H9 (cell line): ENCODE measurements at regions not wholly inside any gene's neighbourhood (a gene's known extent, or its start where the extent isn't known, plus 50 kb on each side); places are given as distances from the start of the nearest gene placed in this dataset.

Experiments used
- DNase-seq: peaks from one replicate; pipeline ENCODE4 v3.0.0-alpha.2; 2017
- H2AFZ ChIP-seq: one replicate; pipeline ENCODE4 v1.6.1; 2013; ENCODE audit warnings: mild to moderate bottlenecking, low read length, control low read depth, moderate library complexity
- H2AK5ac ChIP-seq: 2 replicates; pipeline ENCODE4 v1.6.1; 2013; ENCODE audit warnings: low read length, control low read depth, mixed read lengths; ENCODE audit not compliant: insufficient read length
- H2BK120ac ChIP-seq: one replicate; pipeline ENCODE4 v1.6.1; 2013; ENCODE audit warnings: low read depth, mild to moderate bottlenecking, low read length, control low read depth, inconsistent platforms; ENCODE audit not compliant: poor library complexity, severe bottlenecking
- H2BK12ac ChIP-seq: 2 replicates; pipeline ENCODE4 v1.6.1; 2013; ENCODE audit warnings: low read length, control low read depth, mixed read lengths, low read depth; ENCODE audit not compliant: insufficient read length
- H2BK15ac ChIP-seq: 2 replicates; pipeline ENCODE4 v1.6.1; 2013; ENCODE audit warnings: low read depth, low read length, control low read depth
- H2BK20ac ChIP-seq: one replicate; pipeline ENCODE4 v1.6.1; 2013; ENCODE audit warnings: low read depth, mild to moderate bottlenecking, low read length, control low read depth, inconsistent platforms; ENCODE audit not compliant: poor library complexity, severe bottlenecking
- H2BK5ac ChIP-seq: 2 replicates; pipeline ENCODE4 v1.6.1; 2013; ENCODE audit warnings: low read length, control low read depth, mixed read lengths; ENCODE audit not compliant: insufficient read length
- H3K14ac ChIP-seq: 2 replicates; pipeline ENCODE4 v1.6.1; 2013; ENCODE audit warnings: low read length, control low read depth; ENCODE audit not compliant: insufficient read depth
- H3K18ac ChIP-seq: 2 replicates; pipeline ENCODE4 v1.6.1; 2013; ENCODE audit warnings: low read depth, mild to moderate bottlenecking, mixed read lengths, low read length, control low read depth; ENCODE audit not compliant: insufficient read length
- H3K23ac ChIP-seq: 2 replicates; pipeline ENCODE4 v1.6.1; 2013; ENCODE audit warnings: low read length, control low read depth, mixed read lengths, low read depth; ENCODE audit not compliant: insufficient read length
- H3K23me2 ChIP-seq: 2 replicates; pipeline ENCODE4 v1.6.1; 2013; ENCODE audit warnings: low read depth, mild to moderate bottlenecking, mixed read lengths, low read length, control low read depth; ENCODE audit not compliant: insufficient read length, poor library complexity, severe bottlenecking
- H3K27ac ChIP-seq: 2 replicates; pipeline ENCODE4 v1.5.1; 2013; ENCODE audit warnings: low read length, control low read depth, mixed read lengths, low read depth; ENCODE audit not compliant: insufficient read length
- H3K27me3 ChIP-seq: 2 replicates; pipeline ENCODE4 v1.6.1; 2013; ENCODE audit warnings: low read length, control low read depth, inconsistent platforms; ENCODE audit not compliant: insufficient read depth
- H3K4ac ChIP-seq: 2 replicates; pipeline ENCODE4 v1.6.1; 2013; ENCODE audit warnings: low read depth, mild to moderate bottlenecking, control low read depth, inconsistent platforms, low read length, moderate library complexity
- H3K4me1 ChIP-seq: 2 replicates; pipeline ENCODE4 v1.6.1; 2013; ENCODE audit warnings: low read length, control low read depth, inconsistent platforms; ENCODE audit not compliant: insufficient read depth
- H3K4me2 ChIP-seq: 2 replicates; pipeline ENCODE4 v1.6.1; 2013; ENCODE audit warnings: low read length, control low read depth, mixed read lengths; ENCODE audit not compliant: insufficient read length, insufficient read depth
- H3K56ac ChIP-seq: 2 replicates; pipeline ENCODE4 v1.6.1; 2013; ENCODE audit warnings: low read depth, mild to moderate bottlenecking, mixed read lengths, low read length, control low read depth; ENCODE audit not compliant: insufficient read length
- H3K79me1 ChIP-seq: 2 replicates; pipeline ENCODE4 v1.6.1; 2013; ENCODE audit warnings: low read depth, mild to moderate bottlenecking, moderate library complexity, low read length, control low read depth, inconsistent platforms; ENCODE audit not compliant: insufficient read depth, poor library complexity, severe bottlenecking
- H3K79me2 ChIP-seq: 2 replicates; pipeline ENCODE4 v1.6.1; 2013; ENCODE audit warnings: low read length, control low read depth, inconsistent platforms; ENCODE audit not compliant: insufficient read depth
- H3K9ac ChIP-seq: 2 replicates; pipeline ENCODE4 v1.6.1; 2013; ENCODE audit warnings: low read length, control low read depth, mixed read lengths; ENCODE audit not compliant: insufficient read length; ENCODE audit errors: extremely low read depth
- H3K9me3 ChIP-seq: one replicate; pipeline ENCODE4 v1.6.1; 2013; ENCODE audit warnings: low read depth, low read length, inconsistent platforms; ENCODE audit not compliant: control insufficient read depth
- H3T11ph ChIP-seq: one replicate; pipeline ENCODE4 v1.6.1; 2013; ENCODE audit warnings: mild to moderate bottlenecking, low read length, control low read depth, inconsistent platforms
- H4K20me1 ChIP-seq: one replicate; pipeline ENCODE4 v1.6.1; 2013; ENCODE audit not compliant: control insufficient read depth, insufficient read length, insufficient read depth
- H4K5ac ChIP-seq: 2 replicates; pipeline ENCODE4 v1.6.1; 2013; ENCODE audit warnings: low read depth, mild to moderate bottlenecking, mixed read lengths, low read length, control low read depth; ENCODE audit not compliant: insufficient read length
- H4K8ac ChIP-seq: replicated peaks from 2 replicates; pipeline ENCODE4 v1.6.1; 2013; ENCODE audit warnings: low read length, control low read depth, mixed read lengths, low read depth; ENCODE audit not compliant: insufficient read length
- H4K91ac ChIP-seq: 2 replicates; pipeline ENCODE4 v1.6.1; 2013; ENCODE audit warnings: low read depth, mild to moderate bottlenecking, moderate library complexity, mixed read lengths, low read length, control low read depth; ENCODE audit not compliant: insufficient read length
- H3K27ac Mint-ChIP-seq, 3 experiments: 2 replicates in 2 of 3; 3 replicates in 1 of 3; pipeline ENCODE4 v1.8.0; 2020 to 2021; ENCODE audit warnings: mixed read lengths in 3 of 3, mild to moderate bottlenecking in 1 of 3, moderate library complexity in 1 of 3
- H3K27me3 Mint-ChIP-seq: 2 replicates; pipeline ENCODE4 v1.8.0; 2021; ENCODE audit warnings: low read depth, mild to moderate bottlenecking, moderate library complexity, mixed read lengths
- H3K36me3 Mint-ChIP-seq, 3 experiments: 2 replicates in 2 of 3; 3 replicates in 1 of 3; pipeline ENCODE4 v1.8.0; 2020 to 2021; ENCODE audit warnings: low read depth in 3 of 3, mixed read lengths in 3 of 3; ENCODE audit not compliant: insufficient read depth in 1 of 3
- H3K4me1 Mint-ChIP-seq, 2 experiments: 2 replicates each; pipeline ENCODE4 v1.8.0; 2020; ENCODE audit warnings: mixed read lengths in 2 of 2
- H3K4me3 Mint-ChIP-seq, 2 experiments: 2 replicates in 1 of 2; 3 replicates in 1 of 2; pipeline ENCODE4 v1.8.0; 2020 to 2021; ENCODE audit warnings: mild to moderate bottlenecking in 2 of 2, mixed read lengths in 2 of 2, moderate library complexity in 1 of 2
- H3K9me3 Mint-ChIP-seq, 2 experiments: 2 replicates in 1 of 2; 3 replicates in 1 of 2; pipeline ENCODE4 v1.8.0; 2020; ENCODE audit warnings: mild to moderate bottlenecking in 2 of 2, mixed read lengths in 2 of 2, moderate library complexity in 1 of 2
- TF ChIP-seq, protein P1 (sequence below): fragments of 200-600 bp; sonication (generic); conservative IDR thresholded peaks from 3 replicates; pipeline ENCODE4 v1.8.0; 2021; ENCODE audit warnings: antibody characterized with exemption, mild to moderate bottlenecking

GRCh38 chr7:113816639-113817038 is 102.2 kb downstream of the PPP1R3A start:
- no peaks in the 10 kb centered on the region for H3K23me2 ChIP-seq
- Mint-ChIP-seq H3K36me3 (no peaks in the 10 kb centered on the region), H3K4me3 (no peak overlapping the region), H3K4me1 (no peaks in the 10 kb centered on the region), H3K9me3 (no peaks in the 10 kb centered on the region), H3K27me3 (no peaks in the 10 kb centered on the region), H3K27ac (no peak overlapping the region)
- no peak overlapping the region for H4K91ac ChIP-seq
- no peak overlapping the region for H2AK5ac ChIP-seq
- H3K79me1 ChIP-seq = no peaks in the 10 kb centered on the region
- no peak overlapping the region for H3K23ac ChIP-seq
- no peak overlapping the region for H3K9ac ChIP-seq
- H3K14ac ChIP-seq = no peak overlapping the region
- H3K18ac ChIP-seq = no peak overlapping the region
- no peaks in the 10 kb centered on the region for H3K9me3 ChIP-seq
- TF ChIP-seq, protein P1, sequence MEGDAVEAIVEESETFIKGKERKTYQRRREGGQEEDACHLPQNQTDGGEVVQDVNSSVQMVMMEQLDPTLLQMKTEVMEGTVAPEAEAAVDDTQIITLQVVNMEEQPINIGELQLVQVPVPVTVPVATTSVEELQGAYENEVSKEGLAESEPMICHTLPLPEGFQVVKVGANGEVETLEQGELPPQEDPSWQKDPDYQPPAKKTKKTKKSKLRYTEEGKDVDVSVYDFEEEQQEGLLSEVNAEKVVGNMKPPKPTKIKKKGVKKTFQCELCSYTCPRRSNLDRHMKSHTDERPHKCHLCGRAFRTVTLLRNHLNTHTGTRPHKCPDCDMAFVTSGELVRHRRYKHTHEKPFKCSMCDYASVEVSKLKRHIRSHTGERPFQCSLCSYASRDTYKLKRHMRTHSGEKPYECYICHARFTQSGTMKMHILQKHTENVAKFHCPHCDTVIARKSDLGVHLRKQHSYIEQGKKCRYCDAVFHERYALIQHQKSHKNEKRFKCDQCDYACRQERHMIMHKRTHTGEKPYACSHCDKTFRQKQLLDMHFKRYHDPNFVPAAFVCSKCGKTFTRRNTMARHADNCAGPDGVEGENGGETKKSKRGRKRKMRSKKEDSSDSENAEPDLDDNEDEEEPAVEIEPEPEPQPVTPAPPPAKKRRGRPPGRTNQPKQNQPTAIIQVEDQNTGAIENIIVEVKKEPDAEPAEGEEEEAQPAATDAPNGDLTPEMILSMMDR = no peak
- no peak overlapping the region for H3K56ac ChIP-seq
- no peak overlapping the region for H2BK15ac ChIP-seq
- no peak overlapping the region for H2BK20ac ChIP-seq
- no peak overlapping the region for H3K4me2 ChIP-seq
- no peak overlapping the region for H3K4ac ChIP-seq
- no peak overlapping the region for H3K27ac ChIP-seq
- no peaks in the 10 kb centered on the region for H4K20me1 ChIP-seq
- H2AFZ ChIP-seq = no peak overlapping the region
- H3K4me1 ChIP-seq = no peaks in the 10 kb centered on the region
- no peak overlapping the region for H3T11ph ChIP-seq
- H2BK120ac ChIP-seq = no peak overlapping the region
- H4K5ac ChIP-seq = no peak overlapping the region
- H2BK12ac ChIP-seq = no peak overlapping the region
- H3K79me2 ChIP-seq = no peaks in the 10 kb centered on the region
- DNase-seq = no peak
- no peak overlapping the region for H2BK5ac ChIP-seq
- no peak overlapping the region for H4K8ac ChIP-seq
- no peaks in the 10 kb centered on the region for H3K27me3 ChIP-seq
